ENCODE measurements at regions not wholly inside any gene's neighbourhood (a gene's known extent, or its start where the extent isn't known, plus 50 kb on each side); places are given as distances from the start of the nearest gene placed in this dataset.

GRCh38 chr11:13107544-13108044, 98.5 kb downstream of the RASSF10 start (continued):
- no peak for TF ChIP-seq ZNF398 (CRISPR knock-in tag; IDR thresholded peaks at IDR 0.05)
- no peak for TF ChIP-seq TCF3 (CRISPR knock-in tag; IDR thresholded peaks at IDR 0.05)
- peak in 1 of 2 experiments; percentile 86; a peak in 2 of 4 replicates for TF ChIP-seq FOXA3 (CRISPR knock-in tag; conservative IDR thresholded peaks at IDR 0.05 in 1 of 2, IDR thresholded peaks at IDR 0.05 in 1 of 2)

- Histone ChIP-seq H3K9me1 (ENCODE audit: control insufficient read depth, insufficient read depth, low read length) (no peaks in the 10 kb centered on the region), H3K4me2 (ENCODE audit: insufficient read depth, low read length) (no peak overlapping the region), H4K20me1 (replicated peaks; ENCODE audit: control insufficient read depth, insufficient read depth, low read length) (no peaks in the 10 kb centered on the region), H3K9ac (ENCODE audit: insufficient read depth in 1 of 2, low read depth in 2 of 2, low read length in 2 of 2) (no peak overlapping the region), H2AFZ (ENCODE audit: low read depth, low read length) (0 out of 2 replicates have a peak overlapping the region, but pooled peaks have one; percentile 5), H3K4me1 (replicated peaks in 1 of 2; ENCODE audit: control insufficient read depth in 2 of 2, insufficient read depth in 2 of 2, low read length in 2 of 2) (peaks cover 30 to 42% of the 10 kb centered on the region in 2 experiments), H3K36me3 (ENCODE audit: control insufficient read depth, insufficient read depth, low read length) (no peaks in the 10 kb centered on the region), H3K79me2 (ENCODE audit: control insufficient read depth, insufficient read depth, low read length) (no peaks in the 10 kb centered on the region), H3K4me3 (no peak overlapping the region), H3K27me3 (ENCODE audit: control insufficient read depth in 2 of 2, insufficient read depth in 2 of 2, low read length in 2 of 2) (no peaks in the 10 kb centered on the region), H3K27ac (ENCODE audit: extremely low read depth, low read depth, low read length) (no peak overlapping the region), H3K9me3 (replicated peaks; ENCODE audit: control insufficient read depth, insufficient read depth, low read depth, low read length) (no peaks in the 10 kb centered on the region)
- ChIA-PET POLR2A (interaction anchor here (1.0 kb wide), 1 partner anchor 12 kb away, joined by 4 read pairs; no protein-coding TSS in a partner anchor), CTCF (ENCODE audit: low intra/inter-chr PET ratio) (no interaction called here)
- intact Hi-C loops (cut with micrococcal nuclease) = no loop called here
- BruUV-seq (replicated peaks) = no TSS peak
- WGBS (ENCODE audit: insufficient coverage, low coverage, missing lambda C conversion rate) = 0% methylated on average over 2 of the region's 2 CpGs
- DNase-seq (ENCODE audit: extremely low read depth in 1 of 4, low spot score in 3 of 4) (no peak), FAIRE-seq (no peak), ATAC-seq (no peak)
- in situ Hi-C loops (cut with MboI) = no loop called here
- TF ChIP-seq ZNF277 (CRISPR knock-in tag; IDR thresholded peaks at IDR 0.05; ENCODE audit: borderline replicate concordance) (no peak), E2F8 (IDR thresholded peaks at IDR 0.05; ENCODE audit: low read depth, partially characterized antibody) (no peak), POLR2H (tag; IDR thresholded peaks at IDR 0.05; ENCODE audit: low read depth) (no peak), CCAR2 (IDR thresholded peaks at IDR 0.05; ENCODE audit: low read depth, low read length) (no peak), KHSRP (IDR thresholded peaks at IDR 0.05) (no peak)
Observed at GRCh38 chr11:13108416-13108815, 99.3 kb downstream of the RASSF10 start.
